GM21528 (cell line): ENCODE measurements at regions not wholly inside any gene's neighbourhood (a gene's known extent, or its start where the extent isn't known, plus 50 kb on each side); places are given as distances from the start of the nearest gene placed in this dataset.

Experiments
- ATAC-seq: cut with Tn5 transposase; IDR thresholded peaks from one replicate; pipeline ENCODE4 v1.9.1; 2021; ENCODE audit warnings: mild to moderate bottlenecking, moderate library complexity; ENCODE audit not compliant: unreplicated experiment, low FRiP score

- no peak for ATAC-seq
Measured at GRCh38 chr13:75071395-75071794, 410.6 kb downstream of the TBC1D4 start.

DNA sequence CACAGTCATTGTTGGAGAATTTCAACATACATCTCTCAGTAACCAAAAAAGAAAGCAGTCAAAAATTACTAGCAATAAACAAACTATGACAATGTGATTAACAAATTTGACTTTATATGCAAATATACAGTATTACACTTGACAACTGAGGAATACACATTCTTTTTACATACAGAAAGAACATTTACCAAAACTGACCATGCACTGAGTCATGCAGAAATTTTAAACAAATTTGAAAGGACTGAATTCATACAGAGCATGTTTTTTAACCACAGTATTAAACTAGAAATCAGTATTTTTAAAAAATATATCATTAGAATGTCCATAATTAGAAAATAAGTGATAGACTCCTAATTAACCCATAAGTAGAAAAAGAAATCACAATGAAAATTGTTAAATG lies 420.1 kb downstream of the TBC1D4 start:
- no peak for ATAC-seq

DNA sequence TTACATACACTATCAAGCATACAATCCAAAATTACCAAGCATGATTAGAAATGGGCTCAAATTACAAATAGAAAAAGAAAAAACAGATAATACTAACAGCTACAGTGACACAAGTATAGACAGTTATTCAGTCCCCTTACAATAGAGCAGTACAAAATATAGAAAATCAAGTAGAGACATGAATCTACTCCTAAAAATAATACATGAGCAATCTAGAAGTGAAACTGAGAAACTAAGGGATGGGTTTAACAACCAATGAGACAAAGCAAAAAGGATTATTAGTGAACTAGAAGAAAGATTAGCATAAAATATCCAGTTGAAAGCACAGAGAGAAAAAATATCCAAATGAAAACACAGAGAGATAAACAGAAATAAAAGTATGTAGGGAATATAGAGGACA lies 426.7 kb downstream of the TBC1D4 start:
- ATAC-seq, result no peak

GRCh38 chr13:75052616-75053015 lies 429.4 kb downstream of the TBC1D4 start:
- ATAC-seq, result no peak

- ATAC-seq, result no peak
Measured at GRCh38 chr13:75050419-75051046, 431.4 kb downstream of the TBC1D4 start.

GRCh38 chr13:75049735-75050335 lies 432.1 kb downstream of the TBC1D4 start:
- ATAC-seq, result no peak

DNA sequence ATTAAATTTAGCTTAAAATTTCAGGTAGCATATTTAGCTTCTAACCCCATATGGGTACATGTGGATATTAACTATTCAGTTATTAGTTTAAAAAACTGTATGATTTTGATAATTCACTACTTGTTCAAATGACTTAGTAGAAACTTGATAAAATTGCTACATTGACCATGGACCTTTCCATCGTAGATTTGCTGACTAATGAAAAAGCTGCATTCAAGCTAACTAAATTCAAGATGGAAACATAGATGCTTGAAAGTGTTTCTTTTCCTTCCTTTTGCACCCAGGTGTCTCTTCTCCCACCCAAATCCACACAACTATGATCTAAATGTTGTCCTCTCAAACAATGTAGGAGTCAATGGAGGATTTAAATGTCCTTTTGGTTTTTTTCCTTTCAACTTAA lies 439.2 kb downstream of the TBC1D4 start:
- ATAC-seq, result no peak

DNA sequence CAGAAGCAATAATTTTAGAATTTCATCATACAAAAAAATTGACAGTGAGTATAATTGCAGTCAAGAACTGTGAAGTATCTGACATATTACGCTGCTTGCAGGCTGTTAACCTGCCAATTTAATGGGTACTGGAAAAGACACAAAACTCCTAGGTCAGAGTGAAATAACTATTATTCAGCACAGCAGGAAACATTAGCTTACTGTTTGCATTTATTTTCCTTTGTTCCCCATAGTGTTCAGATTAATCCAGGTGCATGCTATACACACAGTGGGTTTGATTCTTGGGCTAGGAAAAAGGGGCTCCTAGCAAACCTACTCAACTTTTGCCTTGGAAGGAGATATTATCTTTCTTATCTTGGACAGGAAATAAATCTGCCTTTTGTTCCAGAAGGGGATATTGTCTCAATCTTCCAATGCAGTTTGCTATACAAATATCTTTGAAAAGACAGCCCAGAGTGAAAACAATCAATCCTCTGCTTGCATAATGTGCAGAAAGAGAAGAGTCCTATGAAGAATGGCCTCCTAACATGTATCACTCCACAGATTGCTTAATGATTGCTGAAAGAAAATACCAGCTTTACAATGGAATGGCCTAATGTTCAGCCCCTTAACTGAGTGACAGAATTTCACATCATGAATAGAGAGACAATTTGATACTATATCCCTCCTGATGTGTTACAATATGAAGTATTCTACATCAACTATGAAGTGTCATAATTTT lies 443.4 kb downstream of the TBC1D4 start:
- no peak for ATAC-seq

- ATAC-seq, result no peak
Measured at GRCh38 chr13:75025956-75026355, 456.0 kb downstream of the TBC1D4 start.

- no peak for ATAC-seq
Measured at GRCh38 chr13:75024602-75025001, 457.4 kb downstream of the TBC1D4 start.

DNA sequence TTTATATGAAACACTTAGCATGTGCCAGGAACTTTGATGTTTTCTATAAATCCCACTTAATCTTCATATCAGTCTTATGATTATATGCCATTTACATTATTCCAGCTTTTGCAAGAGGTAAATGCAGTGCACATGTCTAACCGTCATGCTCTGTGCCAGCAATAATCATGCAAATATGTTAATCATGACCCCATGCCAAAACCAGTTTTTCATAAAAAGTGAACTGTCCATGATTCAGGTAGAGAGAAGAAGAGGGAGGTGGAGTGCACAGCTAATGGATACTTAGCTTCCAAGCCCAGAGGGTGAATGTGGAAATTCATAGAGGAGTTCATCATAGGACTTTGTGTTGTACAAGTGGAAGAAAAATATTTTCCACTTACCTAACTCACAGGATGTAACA lies 458.4 kb downstream of the TBC1D4 start:
- ATAC-seq, result no peak

DNA sequence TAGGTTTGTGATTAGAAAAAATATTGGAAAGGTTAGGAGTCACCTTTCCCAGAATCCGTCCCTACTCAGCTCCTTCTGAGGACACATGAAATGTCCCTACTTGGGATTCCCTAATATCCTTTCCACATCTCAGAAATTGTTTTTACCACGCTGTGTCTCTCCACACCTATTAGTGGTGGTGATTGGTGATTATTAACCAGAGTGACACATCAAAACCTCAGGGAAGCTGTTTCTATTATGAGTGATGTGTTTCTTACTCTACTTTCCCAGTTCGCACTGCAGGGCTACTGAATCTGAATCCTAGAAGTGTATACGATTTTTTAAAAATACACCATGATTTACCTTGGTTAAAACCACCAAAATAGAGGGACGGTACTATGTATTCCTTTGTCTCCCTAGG lies 460.8 kb downstream of the TBC1D4 start:
- ATAC-seq, result no peak

DNA sequence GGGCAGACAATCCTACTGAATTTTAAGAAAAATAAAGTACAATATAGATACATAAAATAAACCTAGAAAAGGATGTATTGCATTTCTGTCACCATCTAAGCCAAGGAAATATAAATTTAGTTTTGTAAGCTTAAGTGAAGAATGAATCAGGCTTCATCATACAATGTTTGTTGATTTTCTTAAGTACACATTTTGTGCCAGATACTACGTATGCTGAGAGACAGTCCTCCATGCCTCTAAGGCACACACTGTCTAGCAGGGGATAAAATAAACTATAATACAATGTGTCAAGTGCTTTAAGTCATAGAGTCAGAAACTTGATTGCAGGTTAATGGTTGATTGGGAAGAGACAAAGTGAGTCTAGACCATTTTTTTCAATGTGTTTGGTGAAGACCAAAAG lies 465.7 kb downstream of the TBC1D4 start:
- no peak for ATAC-seq

- no peak for ATAC-seq
Measured at GRCh38 chr13:75013818-75014217, 468.2 kb downstream of the TBC1D4 start.

GRCh38 chr13:75010941-75011340 lies 471.0 kb downstream of the TBC1D4 start:
- no peak for ATAC-seq

- no peak for ATAC-seq
Measured at GRCh38 chr13:75008926-75009325, 473.0 kb downstream of the TBC1D4 start.

- ATAC-seq, result no peak
Measured at GRCh38 chr13:74990992-74991391, 491.0 kb downstream of the TBC1D4 start.

GRCh38 chr13:74987124-74987690 lies 494.8 kb downstream of the TBC1D4 start:
- no peak for ATAC-seq

DNA sequence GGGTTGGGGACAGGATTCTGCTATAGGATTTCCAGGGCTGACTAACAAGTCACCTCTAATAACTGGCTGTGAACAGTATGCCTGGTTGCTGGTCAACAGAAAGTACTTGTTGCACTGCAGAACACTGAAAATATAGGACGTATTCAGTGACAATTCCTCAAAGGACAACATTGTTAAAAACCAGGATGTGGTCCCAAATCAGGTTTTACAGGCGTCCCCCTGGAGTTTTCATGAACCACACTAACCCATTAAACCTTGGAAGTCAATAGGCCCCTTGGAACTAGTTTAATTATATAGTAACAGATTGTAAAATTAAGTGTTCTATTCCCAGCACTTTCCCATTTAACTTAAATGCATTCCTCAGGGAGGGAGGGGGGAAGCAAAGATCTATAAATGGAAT lies 495.4 kb downstream of the TBC1D4 start:
- ATAC-seq, result no peak

- no peak for ATAC-seq
Measured at GRCh38 chr13:74979703-74980102, 502.3 kb downstream of the TBC1D4 start.

DNA sequence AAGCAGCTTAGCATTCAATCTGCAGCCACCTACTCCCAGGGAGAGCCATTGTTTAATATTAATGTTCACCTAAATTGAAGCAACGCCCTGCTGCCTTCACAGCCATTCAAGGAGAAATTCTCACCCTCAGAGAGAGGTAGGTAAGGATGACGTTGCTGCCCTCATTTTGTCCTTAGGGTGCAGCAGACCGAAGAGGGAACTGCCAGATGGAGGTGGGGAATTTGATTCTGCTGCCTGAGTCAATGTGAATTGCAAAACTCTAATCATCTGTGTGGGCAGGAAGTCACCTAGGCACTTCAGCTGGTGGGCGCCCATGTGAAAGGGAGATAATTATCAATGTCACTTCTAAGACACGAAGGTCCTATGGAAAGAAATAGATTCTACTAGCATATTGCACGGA lies 503.4 kb downstream of the TBC1D4 start:
- ATAC-seq, result no peak

- ATAC-seq, result no peak
Measured at GRCh38 chr13:74977498-74977897, 504.5 kb downstream of the TBC1D4 start.
